H1 (cell line): ENCODE measurements at regions not wholly inside any gene's neighbourhood (a gene's known extent, or its start where the extent isn't known, plus 50 kb on each side); places are given as distances from the start of the nearest gene placed in this dataset.

ENCODE experiments used
- BACH1 ChIP-seq: IDR thresholded peaks from 2 replicates; pipeline ENCODE4 v1.6.1; 2012; ENCODE audit warnings: low read length, improper control_type of control experiment
- BCL11A ChIP-seq, 2 experiments: IDR thresholded peaks; one replicate each; pipeline ENCODE4 v1.6.1; 2011; ENCODE audit warnings: low read depth in 2 of 2, low read length in 2 of 2, mild to moderate bottlenecking in 2 of 2
- CBX5 ChIP-seq: fragments of 300-800, 300-1000 bp; sonication (generic); IDR thresholded peaks from 2 replicates; pipeline ENCODE4 v1.7.1; 2016; ENCODE audit warnings: antibody characterized with exemption, low read length, low read depth
- CHD7 ChIP-seq: fragments of 300-600 bp; sonication (generic); IDR thresholded peaks from 2 replicates; pipeline ENCODE4 v1.7.1; 2012; ENCODE audit warnings: low read length, moderate library complexity, mild to moderate bottlenecking, inconsistent platforms; ENCODE audit not compliant: insufficient replicate concordance
- CTBP2 ChIP-seq: IDR thresholded peaks from 2 replicates; pipeline ENCODE4 v1.7.0; 2011; ENCODE audit warnings: borderline replicate concordance, mild to moderate bottlenecking, moderate library complexity, mixed read lengths, low read length; ENCODE audit not compliant: insufficient read depth, insufficient read length
- HDAC6 ChIP-seq: IDR thresholded peaks from one replicate; pipeline ENCODE4 v1.7.1; 2012; ENCODE audit warnings: low read depth, mild to moderate bottlenecking, inconsistent platforms, low read length, moderate library complexity
- KDM1A ChIP-seq: fragments of 200-600, 300-600 bp; sonication (generic); IDR thresholded peaks from 2 replicates; pipeline ENCODE4 v1.7.1; 2016; ENCODE audit warnings: mild to moderate bottlenecking, low read length, borderline replicate concordance
- KDM4A ChIP-seq: IDR thresholded peaks from one replicate; pipeline ENCODE4 v1.7.1; 2012; ENCODE audit warnings: low read depth, mild to moderate bottlenecking, moderate library complexity, low read length, inconsistent platforms; ENCODE audit not compliant: severe bottlenecking
- MAFK ChIP-seq: IDR thresholded peaks from 2 replicates; pipeline ENCODE4 v1.6.1; 2012; ENCODE audit warnings: low read depth, mild to moderate bottlenecking, improper control_type of control experiment, low read length
- NANOG ChIP-seq: IDR thresholded peaks from 2 replicates; pipeline ENCODE4 v1.6.1; 2011; ENCODE audit warnings: low read length, low read depth, mild to moderate bottlenecking, inconsistent platforms; ENCODE audit not compliant: insufficient read depth, poor library complexity, severe bottlenecking
- RXRA ChIP-seq: IDR thresholded peaks from 2 replicates; pipeline ENCODE4 v1.6.1; 2011; ENCODE audit warnings: low read depth, mild to moderate bottlenecking, low read length, moderate library complexity; ENCODE audit not compliant: insufficient read depth
- SIRT6 ChIP-seq: IDR thresholded peaks from one replicate; pipeline ENCODE4 v1.7.1; 2012; ENCODE audit warnings: low read length, inconsistent platforms

GRCh38 chr5:112023766-112024165 is 266.8 kb upstream of the NREP start (continued):
- TF ChIP-seq CHD7 (no peak), BACH1 (no peak), CBX5 (no peak), KDM1A (no peak), RXRA (no peak), KDM4A (no peak), NANOG (no peak), CTBP2 (no peak), HDAC6 (no peak), SIRT6 (no peak), BCL11A (IDR thresholded peaks at IDR 0.05; ENCODE audit: low read depth in 2 of 2, low read length in 2 of 2) (no peak), MAFK (no peak)
